ENCODE measurements at regions not wholly inside any gene's neighbourhood (a gene's known extent, or its start where the extent isn't known, plus 50 kb on each side); places are given as distances from the start of the nearest gene placed in this dataset.

DNA sequence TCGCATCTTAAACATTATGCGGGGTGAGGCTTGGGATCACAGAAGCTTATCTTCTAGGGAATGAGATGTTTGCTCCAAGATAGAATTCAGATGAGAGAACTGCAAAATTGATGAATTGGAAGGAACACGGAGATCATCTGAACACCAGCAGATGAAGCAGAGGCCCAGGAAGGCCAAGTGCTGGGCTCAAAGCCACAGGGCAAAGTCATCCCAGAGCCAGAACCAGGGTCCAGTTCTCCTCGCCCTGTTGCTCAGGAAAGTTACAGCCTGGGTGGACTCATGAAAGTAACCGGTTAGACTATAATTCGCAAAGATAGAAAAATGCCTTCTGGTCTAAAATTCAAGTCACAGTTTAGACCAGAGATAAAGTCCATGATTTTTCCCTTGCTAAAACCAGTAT lies 456.1 kb upstream of the ID2 start:
- TF ChIP-seq, protein P1, sequence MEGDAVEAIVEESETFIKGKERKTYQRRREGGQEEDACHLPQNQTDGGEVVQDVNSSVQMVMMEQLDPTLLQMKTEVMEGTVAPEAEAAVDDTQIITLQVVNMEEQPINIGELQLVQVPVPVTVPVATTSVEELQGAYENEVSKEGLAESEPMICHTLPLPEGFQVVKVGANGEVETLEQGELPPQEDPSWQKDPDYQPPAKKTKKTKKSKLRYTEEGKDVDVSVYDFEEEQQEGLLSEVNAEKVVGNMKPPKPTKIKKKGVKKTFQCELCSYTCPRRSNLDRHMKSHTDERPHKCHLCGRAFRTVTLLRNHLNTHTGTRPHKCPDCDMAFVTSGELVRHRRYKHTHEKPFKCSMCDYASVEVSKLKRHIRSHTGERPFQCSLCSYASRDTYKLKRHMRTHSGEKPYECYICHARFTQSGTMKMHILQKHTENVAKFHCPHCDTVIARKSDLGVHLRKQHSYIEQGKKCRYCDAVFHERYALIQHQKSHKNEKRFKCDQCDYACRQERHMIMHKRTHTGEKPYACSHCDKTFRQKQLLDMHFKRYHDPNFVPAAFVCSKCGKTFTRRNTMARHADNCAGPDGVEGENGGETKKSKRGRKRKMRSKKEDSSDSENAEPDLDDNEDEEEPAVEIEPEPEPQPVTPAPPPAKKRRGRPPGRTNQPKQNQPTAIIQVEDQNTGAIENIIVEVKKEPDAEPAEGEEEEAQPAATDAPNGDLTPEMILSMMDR (IDR thresholded peaks at IDR 0.05; ENCODE audit: control insufficient read depth, extremely low read depth, insufficient read depth) = no peak
- no peak for DNase-seq (ENCODE audit: low read depth)
- no peak overlapping the region for H3K4me3 ChIP-seq (ENCODE audit: low read depth, low read length)

DNA sequence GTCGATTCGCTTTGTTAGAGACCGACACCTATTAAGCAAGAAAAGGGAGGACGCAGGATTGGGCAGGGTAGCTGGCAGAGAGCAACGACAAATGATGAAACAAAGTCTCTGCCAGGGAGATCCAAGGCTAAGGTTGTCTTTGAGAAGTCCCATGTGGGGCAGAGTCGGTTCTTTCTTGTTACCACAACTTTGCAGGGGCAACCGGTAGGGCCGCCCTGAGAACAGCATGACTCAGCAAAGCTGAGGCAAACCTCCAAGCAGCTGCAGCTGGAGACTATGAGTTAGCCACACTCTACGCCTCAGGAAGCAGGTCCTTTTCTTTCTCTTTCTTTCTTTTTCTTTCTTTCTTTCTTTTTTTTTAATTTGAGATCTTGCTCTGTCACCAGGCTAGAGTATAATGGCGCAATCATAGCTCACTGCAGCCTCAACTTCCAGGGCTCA lies 452.3 kb upstream of the ID2 start:
- H3K4me3 ChIP-seq (ENCODE audit: low read depth, low read length) = no peak overlapping the region
- no peak for DNase-seq (ENCODE audit: low read depth)
- TF ChIP-seq, protein P1 (IDR thresholded peaks at IDR 0.05; ENCODE audit: control insufficient read depth, extremely low read depth, insufficient read depth) = no peak

DNA sequence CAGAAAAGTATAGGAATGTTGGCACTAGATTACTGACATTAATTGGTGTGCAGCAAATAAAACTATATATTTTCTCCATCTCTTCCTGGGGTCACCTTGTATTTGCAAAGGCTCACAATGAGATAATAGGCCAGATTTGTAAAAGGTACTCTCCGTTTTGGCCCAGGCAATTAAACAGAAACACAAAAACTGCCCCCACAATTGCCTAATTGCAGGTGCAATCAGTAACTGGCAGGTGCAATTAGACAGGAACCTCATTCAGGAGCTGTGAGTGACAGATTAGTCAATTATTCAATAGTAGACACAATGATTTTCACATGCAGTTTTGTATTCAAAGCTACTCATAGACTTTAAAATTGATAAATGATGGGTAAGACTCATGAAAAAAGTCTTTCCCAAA lies 451.4 kb upstream of the ID2 start:
- no peak overlapping the region for H3K4me3 ChIP-seq (ENCODE audit: low read depth, low read length)
- TF ChIP-seq, protein P1 (IDR thresholded peaks at IDR 0.05; ENCODE audit: control insufficient read depth, extremely low read depth, insufficient read depth) = no peak
- no peak for DNase-seq (ENCODE audit: low read depth)

DNA sequence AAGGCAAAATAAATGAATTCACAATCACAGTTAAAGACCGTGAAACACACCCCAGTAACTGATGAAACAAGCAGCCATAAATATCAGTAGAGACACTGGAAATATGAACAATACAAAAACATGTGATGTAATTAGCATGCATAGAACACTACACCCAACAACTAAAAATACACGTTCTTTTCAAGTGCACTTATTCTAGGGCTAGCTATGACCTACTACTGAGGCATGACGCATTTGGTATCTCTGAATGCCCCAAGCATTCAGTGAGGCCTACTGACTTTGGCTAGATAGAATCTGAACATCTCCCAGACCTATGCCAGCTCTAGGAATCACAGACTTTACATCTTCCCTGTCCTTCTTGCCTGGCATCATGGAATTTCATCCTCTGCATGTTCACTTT lies 450.0 kb upstream of the ID2 start:
- TF ChIP-seq, protein P1 (IDR thresholded peaks at IDR 0.05; ENCODE audit: control insufficient read depth, extremely low read depth, insufficient read depth) = no peak
- DNase-seq (ENCODE audit: low read depth) = no peak
- H3K4me3 ChIP-seq (ENCODE audit: low read depth, low read length) = no peak overlapping the region

DNA sequence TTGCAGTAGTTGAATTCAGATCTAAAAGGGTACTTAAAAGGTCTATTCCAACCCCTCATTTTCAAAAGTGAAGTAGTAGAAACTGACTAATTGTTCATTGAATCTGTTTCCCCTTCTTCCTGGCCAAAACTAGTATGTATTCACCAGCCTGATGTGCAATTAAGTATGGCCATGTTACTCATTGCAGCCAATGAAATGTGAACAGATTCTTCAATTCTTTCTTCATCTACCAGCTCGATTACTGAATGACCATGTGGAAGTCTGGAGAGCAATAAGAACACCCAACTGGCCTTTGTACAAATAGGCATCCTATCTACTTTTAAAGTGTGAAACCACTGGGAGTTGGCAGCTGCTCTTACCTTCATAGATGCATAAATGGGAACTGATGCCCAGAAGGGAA lies 449.0 kb upstream of the ID2 start:
- TF ChIP-seq, protein P1 (IDR thresholded peaks at IDR 0.05; ENCODE audit: control insufficient read depth, extremely low read depth, insufficient read depth) = no peak
- no peak overlapping the region for H3K4me3 ChIP-seq (ENCODE audit: low read depth, low read length)
- DNase-seq (ENCODE audit: low read depth) = no peak

DNA sequence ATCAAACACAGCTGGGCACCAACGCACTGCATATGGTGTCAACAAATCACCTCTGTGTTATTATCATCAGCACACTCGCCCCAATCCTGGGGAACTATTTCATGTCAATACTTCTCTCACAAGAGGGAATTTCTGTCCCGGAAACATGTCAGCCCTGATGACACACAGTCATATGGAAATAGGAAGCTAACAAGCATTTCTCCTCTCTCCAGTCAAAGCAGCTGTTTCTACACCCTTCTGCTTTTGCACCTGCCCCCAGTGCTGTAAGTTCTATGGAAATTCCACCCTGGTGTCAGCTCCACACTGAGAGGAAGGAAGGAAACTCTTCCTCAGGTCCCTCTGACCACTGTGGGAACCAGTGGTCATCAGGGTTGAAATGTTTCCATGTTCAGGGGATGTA lies 447.6 kb upstream of the ID2 start:
- DNase-seq (ENCODE audit: low read depth) = no peak
- H3K4me3 ChIP-seq (ENCODE audit: low read depth, low read length) = no peak overlapping the region

More for the DNA sequence above, 447.6 kb upstream of the ID2 start:
- TF ChIP-seq, protein P1 (IDR thresholded peaks at IDR 0.05; ENCODE audit: control insufficient read depth, extremely low read depth, insufficient read depth) = no peak
